Neural progenitor cell (in vitro differentiated cells): ENCODE measurements at regions not wholly inside any gene's neighbourhood (a gene's known extent, or its start where the extent isn't known, plus 50 kb on each side); places are given as distances from the start of the nearest gene placed in this dataset.

ENCODE experiments used
- EZH2phosphoT487 ChIP-seq: fragments of 200-600 bp; sonication (generic); IDR thresholded peaks from 2 replicates; pipeline ENCODE4 v1.6.1; 2017; ENCODE audit warnings: antibody characterized with exemption
- TF ChIP-seq, protein P1 (sequence below): fragments of 200-600 bp; sonication (generic); IDR thresholded peaks from 2 replicates; pipeline ENCODE4 v1.5.1; 2017; ENCODE audit warnings: antibody characterized with exemption, mild to moderate bottlenecking

GRCh38 chr9:84556556-84556955, 113.0 kb upstream of the NTRK2 start:
- TF ChIP-seq, protein P1, sequence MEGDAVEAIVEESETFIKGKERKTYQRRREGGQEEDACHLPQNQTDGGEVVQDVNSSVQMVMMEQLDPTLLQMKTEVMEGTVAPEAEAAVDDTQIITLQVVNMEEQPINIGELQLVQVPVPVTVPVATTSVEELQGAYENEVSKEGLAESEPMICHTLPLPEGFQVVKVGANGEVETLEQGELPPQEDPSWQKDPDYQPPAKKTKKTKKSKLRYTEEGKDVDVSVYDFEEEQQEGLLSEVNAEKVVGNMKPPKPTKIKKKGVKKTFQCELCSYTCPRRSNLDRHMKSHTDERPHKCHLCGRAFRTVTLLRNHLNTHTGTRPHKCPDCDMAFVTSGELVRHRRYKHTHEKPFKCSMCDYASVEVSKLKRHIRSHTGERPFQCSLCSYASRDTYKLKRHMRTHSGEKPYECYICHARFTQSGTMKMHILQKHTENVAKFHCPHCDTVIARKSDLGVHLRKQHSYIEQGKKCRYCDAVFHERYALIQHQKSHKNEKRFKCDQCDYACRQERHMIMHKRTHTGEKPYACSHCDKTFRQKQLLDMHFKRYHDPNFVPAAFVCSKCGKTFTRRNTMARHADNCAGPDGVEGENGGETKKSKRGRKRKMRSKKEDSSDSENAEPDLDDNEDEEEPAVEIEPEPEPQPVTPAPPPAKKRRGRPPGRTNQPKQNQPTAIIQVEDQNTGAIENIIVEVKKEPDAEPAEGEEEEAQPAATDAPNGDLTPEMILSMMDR, result no peak
- no peak for TF ChIP-seq EZH2phosphoT487
